Effector memory CD4-positive, alpha-beta T cell (primary cell): ENCODE measurements at regions not wholly inside any gene's neighbourhood (a gene's known extent, or its start where the extent isn't known, plus 50 kb on each side); places are given as distances from the start of the nearest gene placed in this dataset.

Experiments used
- DNase-seq, 3 donors: peaks; one replicate each; pipeline ENCODE4 v3.0.0-alpha.2; 2020
- H3K27ac ChIP-seq: 2 replicates; pipeline ENCODE4 v1.7.0; 2013; ENCODE audit warnings: mild to moderate bottlenecking, low read length, moderate library complexity; ENCODE audit not compliant: insufficient read depth, poor library complexity, severe bottlenecking
- H3K27me3 ChIP-seq: replicated peaks from 2 replicates; pipeline ENCODE4 v1.7.0; 2013; ENCODE audit warnings: mild to moderate bottlenecking, low read length; ENCODE audit not compliant: insufficient read depth, control insufficient read depth, poor library complexity, severe bottlenecking
- H3K36me3 ChIP-seq: 2 replicates; pipeline ENCODE4 v1.7.0; 2013; ENCODE audit warnings: mild to moderate bottlenecking, low read length, moderate library complexity; ENCODE audit not compliant: control insufficient read depth, insufficient read depth
- H3K4me1 ChIP-seq: 2 replicates; pipeline ENCODE4 v1.7.0; 2013; ENCODE audit warnings: low read length, mild to moderate bottlenecking; ENCODE audit not compliant: control insufficient read depth, insufficient read depth, poor library complexity, severe bottlenecking
- H3K4me3 ChIP-seq: 2 replicates; pipeline ENCODE4 v1.7.0; 2013; ENCODE audit warnings: low read length, low read depth, mild to moderate bottlenecking; ENCODE audit not compliant: insufficient read depth, poor library complexity, severe bottlenecking
- H3K9me3 ChIP-seq: 2 replicates; pipeline ENCODE4 v1.7.0; 2013; ENCODE audit warnings: mild to moderate bottlenecking, low read length, moderate library complexity; ENCODE audit not compliant: control insufficient read depth

DNA sequence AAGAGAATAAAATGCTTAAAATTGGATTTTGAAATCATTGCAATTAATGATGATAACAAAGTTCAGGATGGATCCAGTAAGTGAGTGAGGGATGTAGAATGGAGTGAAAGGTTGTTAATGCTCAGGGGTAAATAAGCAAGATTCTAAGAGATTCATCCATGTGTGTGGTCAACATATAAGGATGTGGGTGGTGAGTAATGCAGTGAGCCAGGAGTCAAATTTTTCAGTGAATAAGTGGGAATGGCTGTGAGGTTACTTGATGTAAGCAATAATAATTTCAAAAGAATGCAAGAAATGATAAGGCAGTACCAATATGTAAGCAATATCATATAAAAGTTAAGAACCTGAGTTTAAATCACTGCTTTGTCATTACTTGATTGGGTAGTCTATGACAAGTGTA lies 207.5 kb upstream of the ADGRB3 start:
- Histone ChIP-seq H3K9me3 (no peaks in the 10 kb centered on the region), H3K27me3 (no peaks in the 10 kb centered on the region)
- DNase-seq: no peak

DNA sequence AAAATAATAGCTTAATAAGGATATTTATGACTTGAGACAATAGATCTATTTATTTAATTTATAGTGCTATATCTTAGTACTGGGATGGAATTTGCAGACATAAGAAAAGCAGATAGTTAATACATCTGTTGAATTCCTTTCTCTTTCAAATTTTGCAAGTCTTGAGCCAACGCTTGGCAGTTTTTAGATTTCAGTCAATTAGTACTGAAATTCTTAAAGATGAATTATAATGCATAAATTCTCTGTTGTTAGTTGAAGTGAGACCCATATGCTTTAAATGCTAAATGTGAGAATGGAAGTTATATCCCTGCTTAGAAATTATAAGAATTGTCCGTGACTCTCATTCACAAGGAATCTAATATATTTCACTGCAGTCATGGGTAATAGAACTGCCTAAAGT lies 225.1 kb upstream of the ADGRB3 start:
- Histone ChIP-seq H3K27me3 (no peaks in the 10 kb centered on the region), H3K27ac (no peak overlapping the region), H3K4me1 (no peaks in the 10 kb centered on the region), H3K4me3 (no peak overlapping the region), H3K36me3 (no peaks in the 10 kb centered on the region), H3K9me3 (no peaks in the 10 kb centered on the region)
- no peak for DNase-seq

More for the DNA sequence above, 207.5 kb upstream of the ADGRB3 start:
- H3K36me3 ChIP-seq: no peaks in the 10 kb centered on the region
- H3K27ac ChIP-seq: no peak overlapping the region
- H3K4me1 ChIP-seq: no peaks in the 10 kb centered on the region
- no peak overlapping the region for H3K4me3 ChIP-seq

DNA sequence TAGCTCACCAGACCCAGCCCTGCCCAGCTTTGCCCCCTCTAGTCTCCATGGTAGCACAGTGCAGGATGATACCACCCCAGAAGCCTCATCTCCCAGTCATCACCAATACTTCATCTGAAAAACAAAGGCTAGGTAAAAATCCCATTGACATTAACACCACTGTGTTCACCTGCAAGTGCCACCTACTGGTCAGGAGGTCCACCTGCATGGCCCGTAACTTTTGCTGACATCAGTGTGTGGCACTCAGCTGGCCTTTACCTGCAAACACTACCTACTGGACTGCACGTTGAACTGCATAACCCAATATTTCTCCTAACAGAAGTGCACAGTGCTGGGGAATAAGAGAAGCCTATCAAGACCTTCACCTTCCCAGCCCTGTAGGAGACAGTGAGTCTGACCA lies 234.7 kb upstream of the ADGRB3 start:
- no peaks in the 10 kb centered on the region for H3K9me3 ChIP-seq
- H3K4me3 ChIP-seq: no peak overlapping the region
- H3K4me1 ChIP-seq: no peaks in the 10 kb centered on the region
- H3K27ac ChIP-seq: no peak overlapping the region
- no peaks in the 10 kb centered on the region for H3K27me3 ChIP-seq
- DNase-seq: no peak
- H3K36me3 ChIP-seq: no peaks in the 10 kb centered on the region

DNA sequence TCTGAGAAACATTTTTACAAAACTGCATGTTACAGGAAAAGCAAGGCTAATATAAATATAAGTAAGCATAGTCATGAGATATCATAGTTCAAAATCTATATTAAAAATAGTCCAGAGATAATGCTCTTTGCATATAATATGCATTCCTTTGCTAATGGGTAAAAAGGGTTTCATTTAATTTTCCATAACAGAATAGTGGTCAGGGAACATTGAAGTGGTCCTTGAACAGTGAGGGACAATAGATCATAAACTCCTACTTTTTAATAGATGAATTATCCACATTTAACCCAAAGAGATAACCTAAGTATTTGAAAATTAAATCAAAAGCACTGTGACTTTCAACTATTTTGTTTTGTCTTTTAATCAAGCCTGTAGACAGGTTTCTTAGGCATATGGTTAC lies 243.1 kb upstream of the ADGRB3 start:
- H3K9me3 ChIP-seq: no peaks in the 10 kb centered on the region
- no peak overlapping the region for H3K4me3 ChIP-seq
- H3K27ac ChIP-seq: no peak overlapping the region
- no peaks in the 10 kb centered on the region for H3K27me3 ChIP-seq
- no peaks in the 10 kb centered on the region for H3K36me3 ChIP-seq
- no peak for DNase-seq
- H3K4me1 ChIP-seq: no peaks in the 10 kb centered on the region

DNA sequence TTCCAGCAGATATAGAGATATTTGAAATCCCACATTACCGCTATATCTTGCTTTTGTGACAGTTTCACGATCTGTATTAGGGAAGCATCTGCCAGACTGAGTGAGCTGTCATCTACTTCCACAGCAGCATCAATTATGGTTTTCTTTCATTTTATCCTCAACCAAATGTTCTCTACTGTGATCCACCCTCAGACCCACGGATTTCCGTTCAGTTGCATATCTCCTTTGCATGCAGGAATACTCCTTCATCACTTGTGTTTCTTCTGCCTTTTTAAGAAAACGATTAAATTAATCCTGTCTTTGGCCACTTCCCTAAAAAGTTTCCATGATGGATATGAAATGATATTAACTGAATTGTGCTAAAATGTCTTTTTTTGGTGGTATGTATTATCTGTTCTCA lies 262.1 kb upstream of the ADGRB3 start:
- Histone ChIP-seq H3K27ac (no peak overlapping the region), H3K4me1 (no peaks in the 10 kb centered on the region), H3K36me3 (no peaks in the 10 kb centered on the region), H3K4me3 (no peak overlapping the region), H3K27me3 (no peaks in the 10 kb centered on the region), H3K9me3 (no peaks in the 10 kb centered on the region)
- DNase-seq: no peak

DNA sequence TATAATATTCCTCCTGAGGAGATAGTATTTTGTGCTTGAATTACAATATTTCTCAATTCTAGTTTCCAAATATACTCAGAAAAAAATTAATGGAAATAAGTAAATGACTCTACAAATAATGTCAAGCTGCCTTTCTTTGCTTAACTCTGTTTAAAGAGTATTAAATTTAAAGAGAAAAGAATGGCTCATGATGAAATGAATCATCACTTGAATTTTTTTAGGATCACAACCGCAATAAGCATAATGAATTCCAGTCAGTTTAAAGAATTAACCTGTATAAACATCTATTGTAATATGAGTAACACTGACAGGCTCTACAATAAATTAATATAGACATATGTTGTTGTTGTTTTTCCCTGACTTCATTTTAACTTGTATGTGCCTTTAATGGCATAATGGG lies 266.2 kb upstream of the ADGRB3 start:
- no peak for DNase-seq

DNA sequence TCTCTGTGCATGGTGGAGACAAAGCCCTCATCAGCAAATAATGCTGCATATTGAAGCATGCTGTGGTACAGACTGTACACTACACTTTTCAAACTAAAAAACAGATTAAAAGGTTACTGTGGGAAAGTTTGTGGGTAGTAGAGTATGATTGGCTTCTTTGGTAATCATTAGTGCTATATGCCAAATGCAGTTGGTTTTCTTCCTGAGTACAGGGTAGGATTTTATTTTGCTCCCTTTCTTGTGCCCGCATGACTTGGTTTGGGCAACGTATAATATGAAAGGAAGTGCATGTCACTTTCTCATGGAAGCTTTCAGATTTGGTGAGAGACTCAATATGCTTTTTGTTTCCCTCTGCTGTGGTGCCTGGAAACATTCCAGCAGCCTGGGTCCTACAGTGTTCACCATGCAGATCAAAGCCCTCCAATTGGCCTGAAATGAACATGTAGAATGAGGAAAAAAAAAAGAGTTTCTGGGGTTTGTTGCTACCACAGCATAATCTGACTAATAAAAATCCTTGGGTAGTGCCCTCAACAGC lies 270.7 kb upstream of the ADGRB3 start:
- H3K4me3 ChIP-seq: no peak overlapping the region
- no peaks in the 10 kb centered on the region for H3K27me3 ChIP-seq
- H3K27ac ChIP-seq: no peak overlapping the region
- H3K9me3 ChIP-seq: no peaks in the 10 kb centered on the region
- no peaks in the 10 kb centered on the region for H3K36me3 ChIP-seq
- DNase-seq: no peak
- H3K4me1 ChIP-seq: no peaks in the 10 kb centered on the region

More for the DNA sequence above, 266.2 kb upstream of the ADGRB3 start:
- Histone ChIP-seq H3K9me3 (no peaks in the 10 kb centered on the region), H3K4me1 (no peaks in the 10 kb centered on the region), H3K36me3 (no peaks in the 10 kb centered on the region), H3K27me3 (no peaks in the 10 kb centered on the region), H3K4me3 (no peak overlapping the region), H3K27ac (no peak overlapping the region)

DNA sequence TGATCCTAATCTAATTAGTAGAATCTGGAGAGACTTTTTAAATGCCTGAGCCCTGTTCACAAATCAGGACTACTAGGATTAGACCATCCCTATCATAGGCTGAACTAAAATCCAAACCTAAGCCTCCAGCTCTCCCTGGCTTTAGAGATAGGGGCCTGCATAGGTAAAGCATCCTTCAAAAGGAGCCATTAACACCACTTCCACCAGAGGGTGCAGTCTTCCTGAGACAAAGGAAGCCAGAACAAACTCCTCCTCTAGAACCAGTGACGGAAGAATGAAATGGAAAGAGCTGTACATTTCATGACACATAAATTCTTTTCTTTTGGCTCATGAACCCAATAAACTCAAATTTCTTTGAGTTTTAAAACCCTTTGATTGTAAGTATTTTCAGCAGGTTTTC lies 291.2 kb upstream of the ADGRB3 start:
- no peak for DNase-seq

DNA sequence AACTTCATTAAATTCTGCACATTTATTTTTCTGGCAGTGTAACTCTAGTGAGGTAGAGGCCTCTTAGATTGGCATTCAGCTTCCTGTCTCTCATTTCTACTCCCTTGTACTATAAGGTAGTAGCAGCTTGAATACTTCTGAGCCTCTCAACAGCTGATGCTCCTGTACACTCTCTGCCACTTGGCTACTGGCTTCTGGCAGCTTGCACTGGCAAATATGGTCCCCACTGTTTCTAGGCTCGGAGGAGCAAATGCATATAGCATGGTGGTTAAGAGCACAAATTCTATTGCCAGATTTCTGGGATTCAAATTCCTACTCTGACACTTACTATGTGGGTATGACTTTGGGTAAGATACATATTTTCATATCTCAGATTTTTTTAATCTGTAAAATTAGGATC lies 292.8 kb upstream of the ADGRB3 start:
- no peaks in the 10 kb centered on the region for H3K9me3 ChIP-seq
- no peak overlapping the region for H3K27ac ChIP-seq
- H3K27me3 ChIP-seq: no peaks in the 10 kb centered on the region
- H3K4me1 ChIP-seq: no peaks in the 10 kb centered on the region
- DNase-seq: no peak
- no peaks in the 10 kb centered on the region for H3K36me3 ChIP-seq
- no peak overlapping the region for H3K4me3 ChIP-seq

More for the DNA sequence above, 291.2 kb upstream of the ADGRB3 start:
- Histone ChIP-seq H3K4me1 (no peaks in the 10 kb centered on the region), H3K27me3 (no peaks in the 10 kb centered on the region), H3K9me3 (no peaks in the 10 kb centered on the region), H3K27ac (no peak overlapping the region), H3K4me3 (no peak overlapping the region), H3K36me3 (no peaks in the 10 kb centered on the region)

DNA sequence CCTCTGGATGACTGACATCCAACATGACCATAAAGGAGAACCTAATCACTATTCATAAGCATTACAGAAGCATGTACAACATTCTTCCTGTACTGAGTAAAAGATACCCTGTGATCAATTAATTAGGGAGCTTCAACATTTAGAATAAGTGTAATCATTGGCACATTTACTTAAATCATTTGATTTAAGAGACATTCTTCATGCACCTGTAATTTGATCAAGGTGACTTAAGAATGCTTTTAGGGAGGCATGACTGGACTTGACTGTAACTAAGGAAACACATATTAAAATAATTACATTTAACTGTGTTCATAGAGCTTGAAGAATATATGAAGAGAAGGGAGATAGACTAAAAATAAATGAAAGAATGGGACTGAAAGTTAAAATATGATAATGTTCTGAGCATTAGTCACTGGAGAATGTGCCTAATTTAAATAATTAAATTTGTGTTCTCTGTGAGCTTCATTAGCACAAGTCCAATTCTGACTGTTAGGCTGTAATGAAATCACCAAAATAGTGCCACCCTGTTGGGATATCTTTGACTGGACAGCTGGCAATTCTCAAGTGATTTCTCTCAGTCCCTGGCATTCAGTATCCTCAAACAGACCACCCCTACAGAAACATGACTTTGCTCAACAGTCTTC lies 295.5 kb upstream of the ADGRB3 start:
- no peaks in the 10 kb centered on the region for H3K36me3 ChIP-seq
- H3K9me3 ChIP-seq: no peaks in the 10 kb centered on the region
- DNase-seq: no peak
- H3K27ac ChIP-seq: no peak overlapping the region
- no peak overlapping the region for H3K4me3 ChIP-seq
- no peaks in the 10 kb centered on the region for H3K27me3 ChIP-seq
- no peaks in the 10 kb centered on the region for H3K4me1 ChIP-seq
